LNCaP clone FGC (cell line): ENCODE measurements at regions not wholly inside any gene's neighbourhood (a gene's known extent, or its start where the extent isn't known, plus 50 kb on each side); places are given as distances from the start of the nearest gene placed in this dataset.

Source experiments
- DNase-seq: peaks from one replicate; pipeline ENCODE4 v3.0.0-alpha.2; 2011; ENCODE audit warnings: low read depth
- H3K4me3 ChIP-seq: 2 replicates; pipeline ENCODE4 v1.5.1; 2011; ENCODE audit warnings: mild to moderate bottlenecking, low read depth, low read length, control low read depth
- CTCF ChIP-seq: IDR thresholded peaks from 2 replicates; pipeline ENCODE4 v1.5.1; 2012; ENCODE audit warnings: mild to moderate bottlenecking; ENCODE audit not compliant: control insufficient read depth, insufficient read depth; ENCODE audit errors: extremely low read depth

- no peak for DNase-seq
- H3K4me3 ChIP-seq, result no peak overlapping the region
- no peak for TF ChIP-seq CTCF
Measured at GRCh38 chr5:26569929-26570258, 468.5 kb downstream of the CDH9 start.

- no peak for DNase-seq
- no peak for TF ChIP-seq CTCF
Measured at GRCh38 chr5:26569241-26569928, 469.0 kb downstream of the CDH9 start.

GRCh38 chr5:26568316-26568715, 470.1 kb downstream of the CDH9 start:
- no peak overlapping the region for H3K4me3 ChIP-seq
- TF ChIP-seq CTCF, result no peak
- no peak for DNase-seq

More at GRCh38 chr5:26569241-26569928, 469.0 kb downstream of the CDH9 start:
- H3K4me3 ChIP-seq, result no peak overlapping the region

- no peak overlapping the region for H3K4me3 ChIP-seq
- no peak for DNase-seq
- TF ChIP-seq CTCF, result no peak
Measured at GRCh38 chr5:26563979-26564378, 474.4 kb downstream of the CDH9 start.

- DNase-seq, result no peak
- H3K4me3 ChIP-seq, result no peak overlapping the region
- no peak for TF ChIP-seq CTCF
Measured at GRCh38 chr5:26553079-26553478, 485.3 kb downstream of the CDH9 start.

- no peak for DNase-seq
- TF ChIP-seq CTCF, result no peak
- no peak overlapping the region for H3K4me3 ChIP-seq
Measured at GRCh38 chr5:26543987-26544386, 494.4 kb downstream of the CDH9 start.

- no peak for DNase-seq
- no peak for TF ChIP-seq CTCF
- H3K4me3 ChIP-seq, result no peak overlapping the region
Measured at GRCh38 chr5:26538226-26538625, 500.2 kb downstream of the CDH9 start.
